ENCODE measurements at regions not wholly inside any gene's neighbourhood (a gene's known extent, or its start where the extent isn't known, plus 50 kb on each side); places are given as distances from the start of the nearest gene placed in this dataset.

GRCh38 chrX:143401160-143401559, 116.1 kb downstream of the SPANXN3 start:
- Histone ChIP-seq H2BK120ac (ENCODE audit: low read depth, low read length) (no peak overlapping the region), H2AFZ (replicated peaks; ENCODE audit: low read length, poor library complexity) (no peak overlapping the region), H4K91ac (ENCODE audit: insufficient read depth, low read depth, low read length) (no peak overlapping the region), H3K9me1 (ENCODE audit: insufficient read depth, low read length) (no peaks in the 10 kb centered on the region), H3K27me3 (ENCODE audit: control insufficient read depth, insufficient read depth, low read length) (no peaks in the 10 kb centered on the region), H3K9ac (ENCODE audit: low read depth, low read length) (no peak overlapping the region), H2AK5ac (ENCODE audit: low read depth, low read length) (no peak overlapping the region), H4K20me1 (ENCODE audit: insufficient read depth, low read length) (no peaks in the 10 kb centered on the region), H3K18ac (ENCODE audit: low read depth, low read length) (no peak overlapping the region), H4K8ac (ENCODE audit: low read depth in 2 of 2, low read length in 2 of 2) (no peak overlapping the region), H3K9me3 (ENCODE audit: control insufficient read depth, insufficient read depth, low read length) (no peaks in the 10 kb centered on the region), H2BK5ac (ENCODE audit: low read depth, low read length, poor library complexity, severe bottlenecking) (no peak overlapping the region), H3K4ac (ENCODE audit: low read depth, low read length) (no peak overlapping the region), H3K4me3 (ENCODE audit: insufficient read depth, low read depth, low read length) (no peak overlapping the region), H3K27ac (ENCODE audit: insufficient read depth, low read length) (no peak overlapping the region), H4K5ac (ENCODE audit: low read depth, low read length) (no peak overlapping the region), H2AK9ac (replicated peaks; ENCODE audit: low read depth, low read length, poor library complexity) (no peak overlapping the region), H3K79me1 (ENCODE audit: low read depth in 1 of 2, low read length in 2 of 2) (no peaks in the 10 kb centered on the region), H2BK20ac (ENCODE audit: low read depth, low read length) (no peak overlapping the region), H3K36me3 (ENCODE audit: control insufficient read depth, insufficient read depth, low read length) (no peaks in the 10 kb centered on the region), H3K4me2 (ENCODE audit: low read depth, low read length) (no peak overlapping the region), H3K56ac (ENCODE audit: extremely low read depth, insufficient read depth, low read length) (no peak overlapping the region), H3K14ac (replicated peaks; ENCODE audit: low read depth, low read length) (no peak overlapping the region), H2BK15ac (ENCODE audit: low read depth, low read length) (no peak overlapping the region), H3K4me1 (ENCODE audit: control insufficient read depth, insufficient read depth, low read length) (no peaks in the 10 kb centered on the region), H3K23ac (ENCODE audit: low read depth, low read length) (no peak overlapping the region)
- in situ Hi-C loops (cut with MboI; ENCODE audit: low sequenced_read_pairs) = no loop called here
- no CpG with 5 or more reads among the region's 6 CpGs for WGBS, 2 experiments (ENCODE audit: extremely low coverage in 2 of 2, insufficient read length in 1 of 2)
- ATAC-seq (ENCODE audit: low read depth) (no peak), DNase-seq (no peak)
- no TSS peak for BruUV-seq (replicated peaks)
- dilution Hi-C loops (cut with HindIII; ENCODE audit: low sequenced_read_pairs, unreplicated experiment) = no loop called here
- ChIA-PET POLR2A (ENCODE audit: unreplicated experiment) (no interaction called here), CTCF (no interaction called here)
- no peak for TF ChIP-seq CHD1 (IDR thresholded peaks at IDR 0.05; ENCODE audit: low read depth, low read length)
- TF ChIP-seq BHLHE40 (IDR thresholded peaks at IDR 0.05; ENCODE audit: low read depth, low read length) = no peak
- TF ChIP-seq MXI1 (IDR thresholded peaks at IDR 0.05; ENCODE audit: borderline replicate concordance, low read depth, low read length) = no peak
- TF ChIP-seq CTCF (conservative IDR thresholded peaks at IDR 0.05; ENCODE audit: low read depth, low read length) = no peak
- no peak for TF ChIP-seq SMC3 (IDR thresholded peaks at IDR 0.05; ENCODE audit: low read depth, low read length)
- TF ChIP-seq RCOR1 (IDR thresholded peaks at IDR 0.05; ENCODE audit: insufficient replicate concordance, low read length) = no peak
- TF ChIP-seq RFX5 (IDR thresholded peaks at IDR 0.05; ENCODE audit: low read depth, low read length) = no peak
- no peak for TF ChIP-seq MAZ (IDR thresholded peaks at IDR 0.05; ENCODE audit: borderline replicate concordance, low read depth, low read length)
- no peak for TF ChIP-seq POLR2A (IDR thresholded peaks at IDR 0.05; ENCODE audit: low read depth, low read length)
- no peak for TF ChIP-seq NFE2L2 (IDR thresholded peaks at IDR 0.05; ENCODE audit: low read depth, low read length)
- intact Hi-C loops (cut with micrococcal nuclease) = no loop called here

All from IMR-90 (cell line).